B cell (primary cell): ENCODE measurements at regions not wholly inside any gene's neighbourhood (a gene's known extent, or its start where the extent isn't known, plus 50 kb on each side); places are given as distances from the start of the nearest gene placed in this dataset.

Experiments
- ATAC-seq: fragments of 200-7000 bp; cut with Tn5 transposase; one replicate; pipeline ENCODE4 v1.10.0; 2021; ENCODE audit warnings: low read depth, mild to moderate bottlenecking, moderate number of reproducible peaks, moderate library complexity
- CTCF ChIA-PET: fragments of 350-600 bp; sonication (Branson Sonifier 250); formaldehyde crosslinking; loops from one replicate; lab custom pipeline; 2021; ENCODE audit warnings: antibody characterized with exemption, inconsistent platforms; lab: Charles Lee
- POLR2A ChIA-PET: fragments of 350-600 bp; sonication (Branson Sonifier 250); formaldehyde crosslinking; loops from one replicate; lab custom pipeline; 2021; ENCODE audit warnings: antibody characterized with exemption; lab: Charles Lee
- DNase-seq: peaks from one replicate; pipeline ENCODE4 v3.0.0; 2013
- H2AFZ ChIP-seq: 2 replicates; pipeline ENCODE4 v1.6.1; 2012; ENCODE audit warnings: mild to moderate bottlenecking, low read depth, low read length; ENCODE audit not compliant: insufficient read depth, poor library complexity, severe bottlenecking
- H3K27ac ChIP-seq, 2 donors: 1 replicate in 1 of 2; 2 replicates in 1 of 2; pipeline ENCODE4 v1.5.1; 2012 to 2013; ENCODE audit warnings: low read length in 2 of 2, mild to moderate bottlenecking in 2 of 2, moderate library complexity in 1 of 2
- H3K27me3 ChIP-seq, 4 experiments: fragments of 200-600 bp in 1 of 4; sonication (generic) in 1 of 4; replicated peaks in 1 of 4; 1 replicate in 2 of 4; 2 replicates in 2 of 4; pipeline versions ENCODE4 v1.6.1 to v1.7.0; 2013 to 2016; ENCODE audit warnings: low read length in 3 of 4, mild to moderate bottlenecking in 2 of 4, mixed read lengths in 1 of 4, moderate library complexity in 1 of 4; ENCODE audit not compliant: insufficient read depth in 4 of 4, control insufficient read depth in 3 of 4; ENCODE audit errors: control extremely low read depth in 1 of 4
- H3K36me3 ChIP-seq, 2 experiments: replicated peaks in 1 of 2; 1 replicate in 1 of 2; 2 replicates in 1 of 2; pipeline versions ENCODE4 v1.6.1 to v1.7.1; 2013; ENCODE audit warnings: low read length in 1 of 2; ENCODE audit not compliant: insufficient read depth in 2 of 2, control insufficient read depth in 1 of 2; ENCODE audit errors: control extremely low read depth in 1 of 2, extremely low read depth in 1 of 2
- H3K4me1 ChIP-seq, 2 donors: fragments of 200-600 bp in 1 of 2; sonication (generic) in 1 of 2; 1 replicate in 1 of 2; 2 replicates in 1 of 2; pipeline versions ENCODE4 v1.5.1 to v1.6.1; 2013 to 2017; ENCODE audit warnings: low read length in 2 of 2; ENCODE audit not compliant: control insufficient read depth in 2 of 2, insufficient read depth in 2 of 2
- H3K4me2 ChIP-seq: replicated peaks from 2 replicates; pipeline ENCODE3; 2012; ENCODE audit warnings: mild to moderate bottlenecking, low read depth, low read length; ENCODE audit not compliant: poor library complexity, severe bottlenecking
- H3K4me3 ChIP-seq, 5 experiments: fragments of 200-600 bp in 1 of 5; sonication (generic) in 1 of 5; 1 replicate in 3 of 5; 2 replicates in 2 of 5; pipeline versions ENCODE4 v1.5.1 to v1.7.0; 2011 to 2016; ENCODE audit warnings: low read length in 4 of 5, mild to moderate bottlenecking in 4 of 5, low read depth in 2 of 5, control low read depth in 1 of 5, moderate library complexity in 1 of 5; ENCODE audit not compliant: insufficient read depth in 1 of 5; ENCODE audit errors: control extremely low read depth in 1 of 5, extremely low read depth in 1 of 5
- H3K79me2 ChIP-seq: fragments of 200-600 bp; sonication (generic); one replicate; pipeline ENCODE4 v1.6.0; 2016; ENCODE audit warnings: low read length; ENCODE audit not compliant: control insufficient read depth, insufficient read depth
- H3K9ac ChIP-seq: fragments of 200-600 bp; sonication (generic); 2 replicates; pipeline ENCODE4 v1.6.1; 2017; ENCODE audit warnings: mild to moderate bottlenecking, low read length, moderate library complexity
- H3K9me3 ChIP-seq, 3 donors: one replicate each; pipeline versions ENCODE4 v1.6.1 to v1.7.1; 2013; ENCODE audit warnings: low read length in 2 of 3; ENCODE audit not compliant: control insufficient read depth in 2 of 3, insufficient read depth in 1 of 3; ENCODE audit errors: control extremely low read depth in 1 of 3
- H4K20me1 ChIP-seq: 2 replicates; pipeline ENCODE4 v1.6.0; 2012; ENCODE audit warnings: mild to moderate bottlenecking, low read length; ENCODE audit not compliant: insufficient read depth, control insufficient read depth, poor library complexity, severe bottlenecking
- H3K27ac Mint-ChIP-seq: one replicate; pipeline ENCODE4 v1.8.0; 2021; ENCODE audit warnings: mixed read lengths
- H3K27me3 Mint-ChIP-seq: one replicate; pipeline ENCODE4 v1.8.0; 2021; ENCODE audit warnings: mixed read lengths
- H3K4me1 Mint-ChIP-seq: one replicate; pipeline ENCODE4 v1.8.0; 2021; ENCODE audit warnings: mixed read lengths
- H3K4me3 Mint-ChIP-seq: one replicate; pipeline ENCODE4 v1.8.0; 2021; ENCODE audit warnings: mixed read lengths
- H3K9me3 Mint-ChIP-seq: one replicate; pipeline ENCODE4 v1.8.0; 2022; ENCODE audit warnings: mixed read lengths; ENCODE audit not compliant: insufficient read depth
- EZH2 ChIP-seq: IDR thresholded peaks from 2 replicates; pipeline ENCODE4 v1.6.1; 2012; ENCODE audit warnings: borderline replicate concordance, low read depth, mild to moderate bottlenecking, moderate library complexity, low read length; ENCODE audit not compliant: insufficient read depth, poor library complexity, severe bottlenecking
- WGBS: methylation state at CpG from one replicate; pipeline ENCODE4 v1.1.5; 2013; ENCODE audit warnings: missing lambda C conversion rate; ENCODE audit not compliant: insufficient coverage; 5-methylcytosine and 5-hydroxymethylcytosine counted together
- intact Hi-C: fragments of 100-400 bp; cut with micrococcal nuclease; formaldehyde crosslinking; loops from one replicate; pipeline ENCODE4 v1.10.0; 2022
- TF ChIP-seq, protein P1 (sequence below): fragments of 200-600 bp; IDR thresholded peaks from one replicate; pipeline ENCODE4 v1.8.0; 2022; ENCODE audit warnings: antibody characterized with exemption, mild to moderate bottlenecking

DNA sequence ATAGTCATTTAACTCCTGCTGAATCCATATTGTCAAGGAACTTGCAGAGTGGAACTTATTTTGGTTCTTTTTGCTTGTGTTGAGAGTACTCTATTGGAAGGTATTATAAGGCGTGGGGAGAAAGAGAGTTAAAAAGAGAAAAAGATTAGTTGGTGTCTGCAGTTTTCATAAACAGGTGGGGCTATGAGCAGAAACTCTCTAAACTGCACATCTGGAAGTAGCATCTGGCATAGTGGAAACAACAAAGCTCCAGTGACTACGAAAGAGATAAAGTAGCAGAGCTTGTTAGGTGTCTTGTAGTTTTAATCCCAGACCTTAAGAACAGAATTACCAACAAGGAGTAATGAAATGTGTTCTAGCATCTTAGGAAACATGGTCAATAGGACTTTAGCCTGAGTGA, 148.8 kb upstream of the SGO1 start:
- H3K36me3 ChIP-seq: no peaks in the 10 kb centered on the region
- WGBS: 92% methylated on average over 1 of the region's 2 CpGs
- H3K4me1 Mint-ChIP-seq: no peaks in the 10 kb centered on the region
- no peaks in the 10 kb centered on the region for H3K9me3 Mint-ChIP-seq
- intact Hi-C loops: no loop called here
- DNase-seq (no peak), ATAC-seq (no peak)
- H3K9ac ChIP-seq: no peak overlapping the region
- no peaks in the 10 kb centered on the region for H3K79me2 ChIP-seq
- H3K4me3 ChIP-seq: no peak overlapping the region
- no peak overlapping the region for H3K4me3 Mint-ChIP-seq
- no peak for TF ChIP-seq EZH2
- TF ChIP-seq, protein P1, sequence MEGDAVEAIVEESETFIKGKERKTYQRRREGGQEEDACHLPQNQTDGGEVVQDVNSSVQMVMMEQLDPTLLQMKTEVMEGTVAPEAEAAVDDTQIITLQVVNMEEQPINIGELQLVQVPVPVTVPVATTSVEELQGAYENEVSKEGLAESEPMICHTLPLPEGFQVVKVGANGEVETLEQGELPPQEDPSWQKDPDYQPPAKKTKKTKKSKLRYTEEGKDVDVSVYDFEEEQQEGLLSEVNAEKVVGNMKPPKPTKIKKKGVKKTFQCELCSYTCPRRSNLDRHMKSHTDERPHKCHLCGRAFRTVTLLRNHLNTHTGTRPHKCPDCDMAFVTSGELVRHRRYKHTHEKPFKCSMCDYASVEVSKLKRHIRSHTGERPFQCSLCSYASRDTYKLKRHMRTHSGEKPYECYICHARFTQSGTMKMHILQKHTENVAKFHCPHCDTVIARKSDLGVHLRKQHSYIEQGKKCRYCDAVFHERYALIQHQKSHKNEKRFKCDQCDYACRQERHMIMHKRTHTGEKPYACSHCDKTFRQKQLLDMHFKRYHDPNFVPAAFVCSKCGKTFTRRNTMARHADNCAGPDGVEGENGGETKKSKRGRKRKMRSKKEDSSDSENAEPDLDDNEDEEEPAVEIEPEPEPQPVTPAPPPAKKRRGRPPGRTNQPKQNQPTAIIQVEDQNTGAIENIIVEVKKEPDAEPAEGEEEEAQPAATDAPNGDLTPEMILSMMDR: no peak
- H3K4me1 ChIP-seq: no peaks in the 10 kb centered on the region
- no peaks in the 10 kb centered on the region for H4K20me1 ChIP-seq
- no peaks in the 10 kb centered on the region for H3K27me3 ChIP-seq
- H2AFZ ChIP-seq: no peak overlapping the region
- no peak overlapping the region for H3K4me2 ChIP-seq
- POLR2A ChIA-PET: no interaction called here
- no peaks in the 10 kb centered on the region for H3K9me3 ChIP-seq
- no peak overlapping the region for H3K27ac Mint-ChIP-seq
- CTCF ChIA-PET: no interaction called here
- H3K27ac ChIP-seq: no peak overlapping the region
- no peaks in the 10 kb centered on the region for H3K27me3 Mint-ChIP-seq

DNA sequence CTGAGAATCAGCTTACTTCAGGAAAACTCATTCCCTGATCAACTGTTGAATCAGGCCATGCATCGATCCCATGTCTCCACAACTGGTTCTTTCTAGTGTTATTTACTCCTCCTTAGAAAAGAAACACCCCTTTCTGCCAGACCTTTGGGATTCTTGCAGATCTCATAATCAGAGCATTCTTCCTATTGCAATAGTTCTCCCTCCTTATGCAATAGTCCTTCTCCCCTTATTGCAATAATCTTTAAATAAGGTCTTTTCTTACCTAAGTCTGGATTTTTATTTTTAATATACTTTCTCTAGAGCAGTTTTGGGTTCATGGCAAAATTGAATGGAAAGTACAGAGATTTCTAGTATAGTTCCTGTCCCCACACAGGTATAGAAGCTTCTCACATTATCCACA, 141.9 kb upstream of the SGO1 start:
- Histone ChIP-seq H4K20me1 (no peaks in the 10 kb centered on the region), H3K27me3 (no peaks in the 10 kb centered on the region), H3K4me1 (peaks cover 5% of the 10 kb centered on the region in 2 donors), H3K79me2 (no peaks in the 10 kb centered on the region), H3K27ac (no peak overlapping the region), H3K9me3 (no peaks in the 10 kb centered on the region), H3K36me3 (no peaks in the 10 kb centered on the region), H3K4me3 (no peak overlapping the region), H3K9ac (no peak overlapping the region), H3K4me2 (no peak overlapping the region), H2AFZ (no peak overlapping the region)
- TF ChIP-seq, protein P1: no peak
- no peak for TF ChIP-seq EZH2
- POLR2A ChIA-PET: no interaction called here
- Mint-ChIP-seq H3K27ac (no peak overlapping the region), H3K4me1 (peaks cover 5% of the 10 kb centered on the region), H3K9me3 (no peaks in the 10 kb centered on the region), H3K4me3 (no peak overlapping the region), H3K27me3 (no peaks in the 10 kb centered on the region)
- intact Hi-C loops: no loop called here
- WGBS: 100% methylated on average over 1 of the region's 1 CpG
- ATAC-seq (no peak), DNase-seq (no peak)
- CTCF ChIA-PET: no interaction called here
